Erythroblast (primary cell): ENCODE measurements at regions not wholly inside any gene's neighbourhood (a gene's known extent, or its start where the extent isn't known, plus 50 kb on each side); places are given as distances from the start of the nearest gene placed in this dataset.

Source experiments
- GATA1 ChIP-seq: IDR thresholded peaks from 2 replicates; pipeline ENCODE4 v1.6.1; 2011; ENCODE audit warnings: low read depth, mild to moderate bottlenecking, control low read depth, low read length, moderate library complexity
- POLR2A ChIP-seq: IDR thresholded peaks from 2 replicates; pipeline ENCODE4 v1.6.1; 2011; ENCODE audit warnings: mild to moderate bottlenecking, low read length

- no peak for TF ChIP-seq POLR2A
- TF ChIP-seq GATA1, result no peak
These were observed 209.8 kb upstream of the NUDT4 start for GRCh38 chr12:93167841-93168492.
